GM18519 (cell line): ENCODE measurements at regions not wholly inside any gene's neighbourhood (a gene's known extent, or its start where the extent isn't known, plus 50 kb on each side); places are given as distances from the start of the nearest gene placed in this dataset.
"Not testable (repeated sequence)": the region's sequence is repeated elsewhere in the genome, so short reads cannot be mapped to it uniquely, and the experiment has no call there.

Experiments
- ATAC-seq: cut with Tn5 transposase; IDR thresholded peaks from one replicate; pipeline ENCODE4 v1.9.1; 2021; ENCODE audit warnings: mild to moderate bottlenecking, moderate library complexity; ENCODE audit not compliant: unreplicated experiment, low FRiP score

DNA sequence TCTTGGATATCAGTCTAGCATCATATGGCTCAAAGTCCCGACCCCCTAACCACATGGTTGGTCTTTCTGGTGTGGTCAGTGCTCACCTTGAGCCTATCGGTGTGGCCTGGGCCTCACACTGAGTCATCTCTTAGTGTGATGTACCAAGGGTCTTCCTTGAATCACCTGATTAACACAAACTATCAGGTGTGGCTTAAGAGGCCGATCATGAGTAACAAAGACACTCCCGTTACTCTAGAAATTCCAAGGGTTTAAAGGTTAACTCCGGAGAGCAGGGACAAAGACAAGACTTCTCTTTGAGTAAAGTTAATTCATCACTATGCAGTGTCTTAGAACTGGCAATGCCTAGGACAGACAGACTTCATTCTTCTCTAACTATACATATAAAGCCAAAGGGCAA is 52.3 kb upstream of the ARMC3 start:
- ATAC-seq, result no peak

DNA sequence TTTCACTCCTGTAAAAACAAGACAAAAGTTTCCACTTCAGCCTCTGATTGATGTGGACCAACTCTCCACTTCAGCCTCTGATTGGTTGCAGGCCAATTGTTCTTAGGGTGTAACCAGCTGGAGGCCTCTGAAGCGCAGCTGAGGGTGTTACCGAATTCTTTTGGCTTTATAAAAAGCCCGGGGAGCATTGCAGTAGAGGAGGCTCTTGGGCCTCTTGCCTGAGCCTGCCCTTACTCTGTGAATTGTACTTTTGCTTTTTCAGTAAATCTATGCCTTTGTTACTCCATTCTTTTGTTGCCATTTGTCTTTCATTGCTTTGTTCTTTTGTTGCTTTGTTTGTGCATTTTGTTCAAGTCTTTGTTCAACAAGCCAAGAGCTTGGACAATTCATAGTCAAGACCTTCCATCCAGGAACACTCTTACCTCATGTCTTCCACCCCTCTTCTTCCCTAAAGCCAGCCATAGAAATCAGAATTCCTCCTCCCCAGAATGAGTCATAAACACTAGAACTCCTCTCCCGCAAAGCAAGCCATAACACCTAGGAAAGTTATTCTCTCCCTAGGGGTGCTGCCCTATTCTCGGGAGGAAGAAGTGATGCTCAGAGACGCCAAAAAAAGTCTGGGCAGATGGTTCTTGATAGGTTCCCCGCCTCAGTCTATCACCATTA is 53.5 kb upstream of the ARMC3 start:
- ATAC-seq, result no peak

DNA sequence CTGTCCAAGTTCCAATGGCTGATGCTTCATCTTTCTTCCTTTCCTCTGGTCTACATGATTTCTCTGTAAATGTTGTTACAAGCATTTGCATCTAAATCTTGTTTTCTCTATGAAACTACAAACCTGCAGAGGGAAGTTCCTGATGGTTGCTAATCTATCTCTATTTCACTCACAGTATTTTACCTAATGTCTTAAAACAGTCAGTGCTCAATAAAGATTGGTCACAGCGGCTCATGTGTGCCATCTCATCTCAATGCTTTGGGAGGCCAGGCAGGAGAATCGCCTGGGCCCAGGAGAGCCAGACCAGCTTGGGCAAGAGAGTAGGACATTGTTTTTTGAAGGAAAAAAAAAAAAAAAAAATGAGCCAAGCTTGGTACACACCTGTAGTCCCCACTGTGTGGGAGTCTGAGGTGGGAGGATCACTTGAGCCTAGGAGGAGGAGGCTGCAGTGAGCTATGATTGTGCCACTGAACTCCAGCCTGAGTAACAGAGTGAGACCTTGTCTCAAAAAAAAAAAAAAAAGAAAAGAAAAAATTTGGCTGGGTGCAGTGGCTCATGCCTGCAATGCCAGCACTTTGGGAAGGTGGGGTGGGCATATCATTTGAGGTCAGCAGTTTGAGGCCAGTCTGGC is 71.3 kb upstream of the ARMC3 start:
- ATAC-seq, result peak; percentile 72

DNA sequence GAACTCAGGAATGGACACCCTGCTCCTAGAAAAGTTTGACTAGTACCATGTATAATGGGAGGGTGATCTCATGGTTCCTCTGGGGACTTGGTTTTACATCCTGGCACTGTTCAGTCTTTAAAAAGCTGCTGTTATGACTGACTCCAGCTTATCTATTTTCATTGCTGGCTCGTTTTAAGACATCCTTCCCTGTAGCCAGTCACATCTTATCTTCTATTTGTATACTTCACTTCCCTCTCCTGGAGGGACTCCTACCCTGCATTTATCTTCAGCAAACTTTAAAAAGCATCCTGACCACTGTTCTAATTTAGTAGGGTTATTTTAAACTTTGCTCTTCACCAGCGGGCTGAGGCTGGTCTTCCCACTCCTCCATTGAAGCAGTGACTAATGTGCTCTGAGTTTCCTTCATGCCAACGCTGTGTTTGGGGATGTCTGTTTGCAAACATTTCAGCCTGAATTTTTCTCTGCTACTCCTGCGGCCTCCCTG is 72.9 kb upstream of the ARMC3 start:
- ATAC-seq, result no peak

DNA sequence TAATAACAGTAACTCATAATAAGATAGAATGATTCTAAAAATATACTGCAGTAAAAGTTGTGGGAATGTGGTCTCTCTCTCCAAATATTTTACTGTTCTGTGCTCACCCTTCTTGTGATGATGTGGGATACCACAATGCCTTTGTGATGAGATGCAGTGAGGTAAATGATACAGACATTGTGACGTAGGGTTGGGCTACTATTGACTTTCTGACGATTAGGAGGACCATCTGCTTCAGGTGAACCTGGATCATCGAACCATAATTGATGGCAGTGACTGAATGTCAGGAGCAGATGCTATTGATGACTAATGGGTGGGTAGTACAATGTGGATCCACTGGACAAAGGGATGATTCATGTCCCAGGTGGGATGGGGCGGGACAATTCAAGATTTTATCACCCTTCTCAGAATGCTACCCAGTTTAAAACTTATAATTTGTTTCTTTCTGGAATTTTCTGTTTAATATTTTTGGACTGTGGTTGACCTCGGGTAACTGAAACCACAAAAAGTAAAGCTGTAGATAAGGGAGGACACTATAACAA is 73.9 kb upstream of the ARMC3 start:
- ATAC-seq, result no peak

DNA sequence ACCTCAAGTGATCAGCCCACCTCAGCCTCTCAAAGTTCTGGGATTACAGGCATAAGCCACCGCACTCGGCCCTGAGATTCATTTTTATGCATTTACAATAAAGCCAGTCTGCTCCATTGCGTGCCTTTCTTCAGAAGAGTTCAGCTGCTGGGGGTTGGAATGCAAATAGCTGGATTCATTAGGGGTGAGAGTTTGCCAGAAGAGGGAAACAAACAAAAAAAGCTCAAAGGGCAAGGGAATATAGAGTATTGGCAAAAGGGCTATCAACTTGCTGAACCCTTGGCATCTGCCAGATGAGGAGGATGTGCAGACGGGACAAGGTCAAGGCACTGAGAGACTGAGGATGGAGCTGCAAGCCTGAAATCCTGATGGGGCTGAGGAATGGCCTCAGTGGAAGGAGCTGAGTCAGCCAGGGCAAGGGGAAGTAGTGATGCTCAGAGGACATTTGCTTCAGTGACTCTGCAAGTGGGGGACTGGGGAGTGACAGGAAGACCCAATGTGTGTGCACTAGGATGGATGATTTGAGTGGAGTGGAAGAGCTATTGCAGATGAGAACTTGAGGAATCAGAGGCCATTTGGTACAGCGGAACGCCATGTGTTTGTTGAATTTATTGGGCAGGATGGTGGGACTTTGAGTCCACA is 75.0 kb upstream of the ARMC3 start:
- ATAC-seq, result no peak

DNA sequence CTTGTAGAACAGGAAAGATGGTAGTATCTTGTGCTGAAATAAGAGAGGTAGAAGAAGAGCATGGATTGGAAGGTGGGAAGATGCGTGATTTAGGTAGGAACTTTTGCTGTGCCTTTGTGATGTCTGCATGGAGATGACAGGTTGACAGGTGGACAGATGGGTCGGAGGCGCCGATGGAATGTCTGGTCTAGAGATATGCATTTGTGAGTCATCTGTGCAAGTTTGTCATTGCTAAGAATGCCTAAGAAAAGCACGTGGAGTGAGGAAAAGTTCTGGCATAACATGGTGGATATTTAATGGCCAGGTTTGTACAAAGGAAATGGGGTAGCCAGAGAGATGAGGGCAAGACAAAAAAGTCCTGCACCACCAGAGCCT is 76.0 kb upstream of the ARMC3 start:
- ATAC-seq, result no peak

DNA sequence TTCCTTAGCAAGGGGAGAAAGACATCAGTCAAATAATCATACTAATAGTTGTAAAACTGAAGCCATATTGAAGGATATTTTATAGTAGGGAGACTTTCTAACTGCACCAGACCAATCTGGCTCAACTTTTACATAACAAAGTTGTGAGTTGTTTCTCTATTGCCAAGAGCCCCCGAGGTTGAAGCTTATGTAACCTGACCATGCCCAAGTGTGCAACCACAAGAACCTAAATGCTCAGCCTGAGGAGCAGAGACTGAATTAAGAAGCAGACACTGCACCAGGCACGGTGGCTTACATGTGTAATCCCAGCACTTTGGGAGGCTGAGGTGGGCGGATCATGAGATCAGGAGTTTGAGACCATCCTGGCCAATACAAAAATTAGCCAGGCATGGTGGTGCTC is 77.3 kb upstream of the ARMC3 start:
- no peak for ATAC-seq

DNA sequence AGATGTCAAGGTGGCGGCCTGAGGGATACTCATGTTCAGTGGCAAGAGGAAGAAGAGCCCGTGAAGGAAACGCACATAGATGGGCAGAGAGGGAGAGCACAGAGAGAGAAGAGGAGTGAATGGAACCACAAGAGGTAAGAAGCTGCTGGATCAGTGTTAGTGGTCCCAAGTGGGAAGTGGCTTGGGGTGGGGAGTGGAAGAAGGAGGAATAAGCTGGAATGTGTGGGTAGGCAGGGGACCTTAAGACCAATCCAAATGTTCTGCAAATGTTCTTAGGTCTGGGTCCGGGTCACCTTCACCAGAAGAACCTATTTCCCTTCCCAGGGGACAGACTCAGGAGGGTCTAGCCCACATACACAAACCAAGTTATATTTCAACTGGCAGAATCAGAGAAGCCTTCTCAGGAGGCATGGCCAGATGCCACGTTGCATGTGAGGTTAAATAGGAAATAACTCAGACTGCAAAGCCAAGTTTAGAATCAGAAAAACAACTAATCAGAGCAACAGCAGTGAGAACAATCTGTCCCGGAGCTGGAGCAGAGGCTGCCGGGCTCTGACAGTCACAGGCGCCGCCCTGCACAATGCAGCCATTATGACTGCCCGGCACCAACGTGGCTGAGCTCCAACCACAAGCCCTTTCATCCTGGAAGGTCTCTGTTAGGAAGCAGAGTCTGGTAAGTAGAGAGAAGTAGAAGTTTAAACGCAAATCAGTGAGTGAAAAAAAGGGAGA is 78.6 kb upstream of the ARMC3 start:
- ATAC-seq, result no peak

DNA sequence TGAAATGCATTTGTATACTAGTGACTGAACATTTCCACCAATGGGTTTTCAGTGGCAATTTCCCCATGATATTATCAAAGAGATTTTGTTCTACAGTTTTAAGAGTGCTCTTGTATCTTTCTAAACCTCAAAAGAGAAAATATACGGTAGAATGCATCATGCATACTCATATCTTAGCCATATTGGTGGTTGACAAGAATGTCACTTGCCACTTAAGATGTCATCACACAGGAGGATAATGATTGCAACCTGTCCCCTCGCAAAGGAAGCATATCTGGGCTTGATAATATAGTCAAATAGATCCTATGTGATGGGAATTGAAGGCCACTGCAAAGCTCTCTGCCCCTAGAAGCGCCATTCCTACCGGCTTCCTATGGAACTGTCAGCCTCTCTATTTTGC is 79.3 kb upstream of the ARMC3 start:
- ATAC-seq, result no peak

DNA sequence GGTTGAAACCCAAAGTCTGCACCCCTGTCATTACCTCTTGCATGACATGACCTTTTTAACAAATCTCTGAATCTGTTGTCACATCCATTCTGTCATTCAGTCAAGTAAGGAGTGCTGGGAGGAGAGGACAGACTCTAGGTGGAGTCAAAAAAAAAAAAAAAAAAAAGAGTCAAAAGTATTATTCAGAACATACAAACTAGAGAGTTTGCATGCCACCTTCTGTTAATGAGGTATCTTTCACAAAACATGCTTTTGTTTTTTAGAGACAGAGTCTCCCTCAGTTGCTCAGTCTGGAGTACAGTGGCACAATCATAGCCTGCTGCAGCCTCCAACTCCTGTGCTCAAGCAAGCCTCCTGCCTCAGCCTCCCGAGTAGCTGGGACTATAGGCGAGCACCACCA is 81.6 kb upstream of the ARMC3 start:
- ATAC-seq, result no peak

DNA sequence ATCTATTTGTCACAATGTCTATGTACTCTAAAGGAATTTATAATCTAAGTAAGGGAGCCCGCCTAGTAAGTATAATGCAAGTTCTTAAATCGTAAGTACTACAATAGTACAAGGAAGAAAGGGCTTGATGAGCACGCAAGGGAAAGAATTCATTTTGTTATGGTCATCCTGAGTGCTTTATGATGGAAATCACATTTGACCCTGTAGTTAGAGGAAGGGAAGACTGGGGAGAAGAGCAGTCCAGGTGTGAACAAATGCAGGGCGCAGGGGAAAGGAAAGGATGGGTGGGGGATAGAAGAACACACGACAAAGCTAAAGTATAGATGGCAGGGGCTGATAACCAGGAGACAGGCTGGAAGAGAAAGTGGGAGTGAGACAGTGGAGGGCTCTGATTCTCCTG is 88.2 kb upstream of the ARMC3 start:
- no peak for ATAC-seq

DNA sequence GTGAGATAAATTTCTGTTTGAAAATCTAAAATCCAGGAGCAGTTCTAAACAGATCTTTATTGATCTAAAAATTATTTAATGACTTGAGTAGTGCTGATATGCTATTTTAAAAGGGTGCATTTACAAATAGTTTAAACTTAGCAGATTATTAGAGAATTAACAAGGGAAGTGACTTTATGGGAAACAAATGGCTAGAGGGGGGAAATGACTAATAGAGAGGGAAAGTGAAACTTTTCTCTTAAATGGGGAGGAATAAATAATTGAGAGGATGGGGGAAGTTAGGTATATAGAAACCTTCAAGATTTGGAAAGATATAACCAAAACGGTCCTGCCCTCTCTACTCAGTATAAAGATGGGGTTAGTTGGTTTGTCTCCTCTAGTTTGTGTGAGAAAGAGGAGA is 90.1 kb upstream of the ARMC3 start:
- no peak for ATAC-seq

DNA sequence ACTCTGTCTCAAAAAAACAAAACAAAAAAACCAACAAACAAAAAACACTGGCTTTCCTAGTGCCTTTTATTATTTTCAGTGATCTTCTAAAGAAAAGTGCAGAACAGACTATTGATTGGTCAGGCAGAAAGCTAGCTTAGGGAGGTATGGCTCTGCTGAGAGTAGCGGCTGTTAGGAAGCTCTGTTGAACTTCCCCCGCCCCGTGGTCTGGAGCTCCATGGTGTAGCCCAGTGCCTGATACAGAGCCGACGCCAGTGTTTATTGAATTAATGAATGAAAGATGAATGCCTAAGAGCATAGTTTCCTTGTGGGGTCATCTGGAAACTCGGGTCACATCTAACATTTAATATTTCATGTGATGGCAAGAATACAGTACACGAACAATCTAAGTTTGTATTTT is 90.5 kb upstream of the ARMC3 start:
- ATAC-seq, result no peak

DNA sequence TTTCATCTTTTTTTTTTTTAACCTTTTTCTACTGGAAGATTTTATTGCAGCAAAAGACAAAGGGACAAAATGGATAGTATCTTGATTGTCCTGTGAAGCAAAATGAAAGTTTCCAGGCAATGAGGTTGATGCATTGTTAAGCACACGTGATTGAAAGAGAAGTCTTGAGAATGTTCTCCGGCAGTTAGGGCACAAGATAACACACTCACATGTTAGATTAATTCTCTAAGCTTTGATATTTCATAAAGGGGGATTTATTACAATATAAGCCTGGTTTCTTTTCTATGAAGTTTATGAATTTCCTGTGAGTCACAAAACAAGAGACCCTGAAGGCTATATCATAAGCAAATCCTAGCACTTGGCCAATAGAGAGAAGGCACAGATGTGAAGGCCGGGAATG is 93.4 kb upstream of the ARMC3 start:
- ATAC-seq, result no peak

DNA sequence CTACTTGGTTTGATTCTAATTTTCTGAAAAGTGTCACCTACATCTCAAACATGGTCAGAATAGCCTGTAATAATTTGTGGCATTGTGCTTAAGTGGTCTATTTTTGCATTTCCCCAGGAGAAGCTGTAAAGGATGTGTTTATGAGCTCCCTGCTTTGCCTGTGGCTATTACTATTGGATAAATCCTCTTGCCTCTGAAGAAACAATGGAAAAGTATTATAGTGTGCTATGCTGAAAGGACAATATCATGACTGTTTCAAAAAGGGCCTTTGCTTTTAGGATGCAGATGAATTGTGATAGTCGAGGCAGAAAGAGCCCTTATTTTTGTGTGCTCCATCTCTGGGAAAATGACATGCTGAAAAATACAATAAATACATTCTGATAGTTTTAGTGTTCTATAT is 94.1 kb upstream of the ARMC3 start:
- no peak for ATAC-seq

DNA sequence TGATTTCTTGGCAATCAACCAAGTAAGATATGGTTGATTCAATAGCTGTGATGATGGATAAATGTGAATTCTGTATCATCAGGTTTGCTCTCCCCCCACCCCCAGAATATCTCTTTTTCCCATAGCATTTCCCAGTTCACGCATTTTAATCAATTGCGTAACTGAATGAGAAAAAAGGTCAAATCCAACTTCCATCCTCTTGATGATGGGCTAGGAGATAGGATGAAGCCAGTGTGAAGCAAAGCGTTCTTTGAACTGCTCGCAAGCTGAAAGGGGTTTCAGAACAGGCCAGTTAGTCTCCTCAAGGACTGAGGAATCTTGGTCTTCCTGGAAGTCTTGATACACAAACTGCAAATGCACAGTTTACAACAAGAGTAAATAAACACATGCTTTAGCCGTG is 94.5 kb upstream of the ARMC3 start:
- ATAC-seq, result no peak

DNA sequence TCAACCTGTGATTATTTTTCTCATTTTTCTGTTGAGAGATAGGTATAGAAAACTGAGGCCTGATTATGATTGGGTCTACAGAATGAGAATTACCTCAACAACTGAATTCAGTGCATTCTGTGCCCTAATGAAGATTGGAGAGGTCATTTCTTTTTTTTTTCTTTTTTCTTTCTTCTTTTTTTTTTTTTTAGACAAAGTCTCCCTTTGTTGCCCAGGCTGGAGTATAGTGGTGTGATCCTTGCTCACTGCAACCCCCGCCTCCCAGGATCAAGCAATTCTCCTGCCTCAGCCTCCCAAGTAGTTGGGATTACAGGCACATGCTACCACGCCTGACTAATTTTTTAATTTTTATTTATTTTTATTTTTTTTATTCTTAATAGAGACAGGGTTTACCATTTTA is 95.0 kb upstream of the ARMC3 start:
- ATAC-seq, result no peak

DNA sequence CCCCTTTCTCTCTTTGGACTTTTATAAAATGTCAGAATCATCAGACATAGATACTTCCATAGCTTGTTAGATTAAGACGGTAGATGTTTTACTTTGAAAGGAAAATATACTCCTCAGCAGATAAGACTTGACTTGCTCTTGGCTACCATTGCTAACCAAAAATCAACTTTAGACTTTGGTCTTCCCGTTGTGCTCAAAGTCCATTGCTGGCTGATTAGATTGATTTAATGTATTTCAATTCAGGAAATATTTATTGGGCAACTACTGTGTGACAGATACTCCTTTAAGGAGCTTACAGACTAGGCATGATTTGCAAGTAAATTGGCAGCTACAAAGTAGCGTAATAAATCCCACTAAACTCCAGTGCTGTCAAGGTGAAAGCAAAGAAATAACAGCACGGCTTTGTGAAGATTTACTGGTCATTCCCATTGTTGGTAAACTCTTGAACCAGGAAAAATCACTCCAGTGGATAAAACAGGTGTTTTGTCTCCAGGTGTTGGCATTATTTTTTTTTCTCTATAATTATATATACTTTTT is 95.7 kb upstream of the ARMC3 start:
- ATAC-seq, result no peak

DNA sequence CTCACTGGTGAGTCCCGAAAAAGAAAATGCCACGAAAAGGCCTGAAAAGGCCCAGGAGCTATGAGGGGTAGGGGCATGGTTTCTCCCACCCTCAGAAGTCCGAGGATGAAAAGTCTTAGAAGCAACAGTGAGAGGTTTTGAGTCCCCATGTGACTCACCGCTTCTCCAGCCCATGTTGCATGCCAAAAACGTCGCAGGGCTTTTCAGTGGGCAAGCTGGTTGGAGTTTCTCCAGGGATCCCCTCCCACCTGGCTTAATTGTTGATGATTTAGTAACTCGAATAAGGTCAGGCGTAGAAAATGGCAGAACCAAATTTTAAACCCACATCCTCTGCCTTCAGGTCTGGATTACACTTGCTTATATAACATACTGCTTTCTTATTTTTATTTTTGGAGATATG is 96.3 kb upstream of the ARMC3 start:
- no peak for ATAC-seq

DNA sequence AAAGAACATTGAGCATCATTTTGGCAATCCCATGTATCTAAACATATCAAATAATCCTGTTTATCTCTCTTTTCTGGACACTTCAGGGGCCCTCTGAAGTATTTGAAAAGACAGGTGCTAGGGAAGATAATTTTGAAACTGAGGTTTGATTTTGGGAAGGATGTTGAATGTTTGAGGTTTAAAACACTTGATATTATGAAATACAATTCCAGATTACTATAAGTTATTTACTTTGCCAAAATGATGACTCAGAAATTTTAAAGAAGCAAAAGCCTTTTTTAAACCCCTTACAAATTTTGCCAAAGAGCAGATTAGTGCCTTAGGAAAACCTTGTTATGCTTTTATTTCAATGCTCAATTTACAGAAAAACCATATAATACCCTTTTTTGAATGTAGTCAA is 99.1 kb upstream of the ARMC3 start:
- ATAC-seq, result not testable (repeated sequence)
